Ishikawa (cell line): ENCODE measurements at regions not wholly inside any gene's neighbourhood (a gene's known extent, or its start where the extent isn't known, plus 50 kb on each side); places are given as distances from the start of the nearest gene placed in this dataset.

Experiments used
- CEBPB ChIP-seq: IDR thresholded peaks from 2 replicates; pipeline ENCODE4 v1.6.1; 2012
- CREB1 ChIP-seq: IDR thresholded peaks from 2 replicates; pipeline ENCODE4 v1.6.1; 2012; ENCODE audit warnings: low read depth
- EGR1 ChIP-seq: IDR thresholded peaks from 2 replicates; pipeline ENCODE4 v1.6.1; 2012
- EP300 ChIP-seq: IDR thresholded peaks from 2 replicates; pipeline ENCODE4 v1.6.1; 2012; ENCODE audit warnings: borderline replicate concordance
- FOXM1 ChIP-seq: IDR thresholded peaks from 2 replicates; pipeline ENCODE4 v1.6.1; 2012; ENCODE audit warnings: low read depth, borderline replicate concordance
- MAX ChIP-seq: IDR thresholded peaks from 2 replicates; pipeline ENCODE4 v1.6.1; 2012
- NFIC ChIP-seq: IDR thresholded peaks from 2 replicates; pipeline ENCODE4 v1.6.1; 2012
- RAD21 ChIP-seq: IDR thresholded peaks from 2 replicates; pipeline ENCODE4 v1.6.1; 2012; ENCODE audit warnings: low read depth
- REST ChIP-seq: IDR thresholded peaks from 2 replicates; pipeline ENCODE4 v1.6.1; 2012; ENCODE audit warnings: low read depth, mild to moderate bottlenecking
- TAF1 ChIP-seq: IDR thresholded peaks from 2 replicates; pipeline ENCODE4 v1.6.1; 2012; ENCODE audit warnings: low read depth, mild to moderate bottlenecking
- TCF12 ChIP-seq: IDR thresholded peaks from 2 replicates; pipeline ENCODE4 v1.6.1; 2012; ENCODE audit warnings: low read depth
- TEAD4 ChIP-seq: IDR thresholded peaks from 2 replicates; pipeline ENCODE4 v1.6.1; 2012
- USF1 ChIP-seq: IDR thresholded peaks from 2 replicates; pipeline ENCODE4 v1.6.1; 2012
- YY1 ChIP-seq: IDR thresholded peaks from 2 replicates; pipeline ENCODE4 v1.6.1; 2012; ENCODE audit warnings: low read depth
- ZBTB7A ChIP-seq: IDR thresholded peaks from 2 replicates; pipeline ENCODE4 v1.6.1; 2012; ENCODE audit warnings: low read depth

GRCh38 chr4:18917689-18918088 is 896.1 kb upstream of the LCORL start:
- no peak for TF ChIP-seq FOXM1
- no peak for TF ChIP-seq TCF12
- no peak for TF ChIP-seq EGR1
- no peak for TF ChIP-seq REST
- no peak for TF ChIP-seq MAX
- no peak for TF ChIP-seq USF1
- TF ChIP-seq NFIC: no peak
- no peak for TF ChIP-seq RAD21
- TF ChIP-seq CEBPB: no peak
- no peak for TF ChIP-seq TEAD4
- no peak for TF ChIP-seq TAF1
- no peak for TF ChIP-seq ZBTB7A
- no peak for TF ChIP-seq CREB1
- TF ChIP-seq EP300: no peak
- TF ChIP-seq YY1: no peak

GRCh38 chr4:18914182-18914581 is 892.6 kb upstream of the LCORL start:
- TF ChIP-seq TAF1 (no peak), YY1 (no peak), REST (no peak), FOXM1 (no peak), USF1 (no peak), NFIC (no peak), TCF12 (no peak), MAX (no peak), ZBTB7A (no peak), CEBPB (no peak), EGR1 (no peak), RAD21 (no peak), EP300 (no peak), CREB1 (no peak)

GRCh38 chr4:18894928-18895327 is 873.4 kb upstream of the LCORL start:
- no peak for TF ChIP-seq CREB1
- TF ChIP-seq TEAD4: no peak
- TF ChIP-seq ZBTB7A: no peak
- TF ChIP-seq FOXM1: no peak
- TF ChIP-seq TCF12: no peak
- no peak for TF ChIP-seq REST
- no peak for TF ChIP-seq RAD21
- no peak for TF ChIP-seq EP300
- no peak for TF ChIP-seq NFIC

- TF ChIP-seq CEBPB (no peak), NFIC (no peak), ZBTB7A (no peak), YY1 (0 out of 2 replicates have a peak, but pooled peaks have one; percentile 25), MAX (peak; percentile 55; the same call in 1 of the 2 replicates), TCF12 (peak; percentile 40; the same call in 1 of the 2 replicates), EP300 (peak; percentile 37; the same call in 1 of the 2 replicates), CREB1 (no peak), TAF1 (no peak), RAD21 (no peak), TEAD4 (peak; percentile 98), REST (no peak), EGR1 (no peak), USF1 (peak; percentile 91), FOXM1 (peak; percentile 44; the same call in 1 of the 2 replicates)
Observed at GRCh38 chr4:18882468-18882867, 860.9 kb upstream of the LCORL start.
